GM18499 (cell line): ENCODE measurements at regions not wholly inside any gene's neighbourhood (a gene's known extent, or its start where the extent isn't known, plus 50 kb on each side); places are given as distances from the start of the nearest gene placed in this dataset.

Source experiments
- ATAC-seq: cut with Tn5 transposase; IDR thresholded peaks from one replicate; pipeline ENCODE4 v1.9.1; 2021; ENCODE audit warnings: moderate number of reproducible peaks; ENCODE audit not compliant: insufficient read depth, unreplicated experiment

GRCh38 chr1:106121728-106122127 lies 934.7 kb upstream of the PRMT6 start:
- no peak for ATAC-seq

GRCh38 chr1:106134561-106134960 lies 921.9 kb upstream of the PRMT6 start:
- no peak for ATAC-seq

- no peak for ATAC-seq
Observed at GRCh38 chr1:106173101-106173500, 883.4 kb upstream of the PRMT6 start.

GRCh38 chr1:106178791-106179190 lies 877.7 kb upstream of the PRMT6 start:
- ATAC-seq: no peak

GRCh38 chr1:106181866-106182265 lies 874.6 kb upstream of the PRMT6 start:
- ATAC-seq: no peak

- ATAC-seq: no peak
Observed at GRCh38 chr1:106185089-106185488, 871.4 kb upstream of the PRMT6 start.

GRCh38 chr1:106189780-106190179 lies 866.7 kb upstream of the PRMT6 start:
- no peak for ATAC-seq

GRCh38 chr1:106194206-106194605 lies 862.3 kb upstream of the PRMT6 start:
- ATAC-seq: no peak

GRCh38 chr1:106200711-106201110 lies 855.8 kb upstream of the PRMT6 start:
- no peak for ATAC-seq

GRCh38 chr1:106207185-106207584 lies 849.3 kb upstream of the PRMT6 start:
- ATAC-seq: no peak

GRCh38 chr1:106217765-106218164 lies 838.7 kb upstream of the PRMT6 start:
- ATAC-seq: no peak

- no peak for ATAC-seq
Observed at GRCh38 chr1:106222403-106222802, 834.1 kb upstream of the PRMT6 start.

GRCh38 chr1:106223213-106223612 lies 833.3 kb upstream of the PRMT6 start:
- no peak for ATAC-seq

- no peak for ATAC-seq
Observed at GRCh38 chr1:106224426-106224825, 832.0 kb upstream of the PRMT6 start.

GRCh38 chr1:106225403-106225802 lies 831.1 kb upstream of the PRMT6 start:
- ATAC-seq: no peak

GRCh38 chr1:106226550-106226949 lies 829.9 kb upstream of the PRMT6 start:
- no peak for ATAC-seq

GRCh38 chr1:106232128-106232527 lies 824.3 kb upstream of the PRMT6 start:
- ATAC-seq: no peak

- no peak for ATAC-seq
Observed at GRCh38 chr1:106233511-106233910, 823.0 kb upstream of the PRMT6 start.

- ATAC-seq: no peak
Observed at GRCh38 chr1:106249365-106249764, 807.1 kb upstream of the PRMT6 start.

- ATAC-seq: no peak
Observed at GRCh38 chr1:106249810-106250209, 806.7 kb upstream of the PRMT6 start.

- no peak for ATAC-seq
Observed at GRCh38 chr1:106254748-106255147, 801.7 kb upstream of the PRMT6 start.

- no peak for ATAC-seq
Observed at GRCh38 chr1:106266786-106267185, 789.7 kb upstream of the PRMT6 start.

- no peak for ATAC-seq
Observed at GRCh38 chr1:106268070-106268469, 788.4 kb upstream of the PRMT6 start.
